SK-N-SH (cell line): ENCODE measurements at regions not wholly inside any gene's neighbourhood (a gene's known extent, or its start where the extent isn't known, plus 50 kb on each side); places are given as distances from the start of the nearest gene placed in this dataset.

Source experiments
- CTCF ChIA-PET: fragments of 300-600, 350-600 bp; formaldehyde crosslinking; extraction: SDS; loops from one replicate; lab custom pipeline; 2021; lab: Yijun Ruan, JAX
- POLR2A ChIA-PET: fragments of 350-600 bp; sonication (Branson Sonifier 250); formaldehyde crosslinking; extraction: SDS; loops from one replicate; lab custom pipeline; 2020; ENCODE audit warnings: antibody characterized with exemption, inconsistent platforms; lab: Yijun Ruan, JAX
- DNase-seq: peaks from one replicate; pipeline ENCODE4 v3.0.0; 2012
- H2AFZ ChIP-seq: fragments of 200-600 bp; sonication (generic); 2 replicates; pipeline ENCODE4 v1.8.1; 2016; ENCODE audit warnings: antibody characterized with exemption, mild to moderate bottlenecking, low read depth
- H3F3A ChIP-seq: fragments of 200-600 bp; sonication (generic); replicated peaks from 2 replicates; pipeline ENCODE3; 2016; ENCODE audit warnings: antibody characterized with exemption, mild to moderate bottlenecking; ENCODE audit not compliant: insufficient read depth
- H3K27ac ChIP-seq, 2 experiments: fragments of 200-500 bp in 1 of 2; fragments of 200-600 bp in 1 of 2; sonication (Bioruptor generic) in 1 of 2; sonication (generic), shearing (Covaris generic) in 1 of 2; 2 replicates each; pipeline versions ENCODE4 v1.5.1 to v1.6.1; 2014 to 2016; ENCODE audit warnings: low read depth in 2 of 2, inconsistent platforms in 1 of 2, low read length in 1 of 2, mild to moderate bottlenecking in 1 of 2, mixed read lengths in 1 of 2
- H3K27me3 ChIP-seq: fragments of 200-600 bp; sonication (generic), shearing (Covaris generic); 2 replicates; pipeline ENCODE4 v1.6.1; 2016; ENCODE audit warnings: mixed run types; ENCODE audit not compliant: insufficient read depth
- H3K36me3 ChIP-seq, 2 experiments: fragments of 200-500 bp in 1 of 2; fragments of 200-600 bp in 1 of 2; sonication (Bioruptor generic) in 1 of 2; sonication (generic) in 1 of 2; replicated peaks in 1 of 2; 2 replicates each; pipeline versions ENCODE3 to v1.5.1; 2014 to 2016; ENCODE audit warnings: low read length in 1 of 2, mild to moderate bottlenecking in 1 of 2; ENCODE audit not compliant: insufficient read depth in 2 of 2, control insufficient read depth in 1 of 2
- H3K4me1 ChIP-seq, 2 experiments: fragments of 200-500 bp in 1 of 2; fragments of 200-600 bp in 1 of 2; sonication (Bioruptor generic) in 1 of 2; sonication (generic), shearing (Covaris generic) in 1 of 2; 2 replicates each; pipeline versions ENCODE4 v1.5.1 to v1.6.1; 2014 to 2016; ENCODE audit warnings: low read depth in 1 of 2, low read length in 1 of 2, mixed run types in 1 of 2; ENCODE audit not compliant: insufficient read depth in 2 of 2, control insufficient read depth in 1 of 2
- H3K4me2 ChIP-seq: fragments of 200-600 bp; sonication (generic), shearing (Covaris generic); 2 replicates; pipeline ENCODE4 v1.6.1; 2017; ENCODE audit warnings: mixed run types
- H3K4me3 ChIP-seq, 2 experiments: fragments of 200-500 bp in 1 of 2; fragments of 200-600 bp in 1 of 2; sonication (Bioruptor generic) in 1 of 2; sonication (generic), shearing (Covaris generic) in 1 of 2; 2 replicates each; pipeline versions ENCODE4 v1.5.1 to v1.8.1; 2014 to 2016; ENCODE audit warnings: low read depth in 2 of 2, inconsistent platforms in 1 of 2, low read length in 1 of 2, mild to moderate bottlenecking in 1 of 2, mixed read lengths in 1 of 2, moderate library complexity in 1 of 2
- H3K79me2 ChIP-seq: fragments of 200-600 bp; sonication (generic); 2 replicates; pipeline ENCODE4 v1.8.1; 2017; ENCODE audit warnings: mild to moderate bottlenecking; ENCODE audit not compliant: insufficient read depth
- H3K9ac ChIP-seq: fragments of 200-600 bp; sonication (generic); 2 replicates; pipeline ENCODE4 v1.6.1; 2017; ENCODE audit warnings: mixed run types
- H3K9me2 ChIP-seq: fragments of 200-600 bp; sonication (generic); 2 replicates; pipeline ENCODE4 v1.6.1; 2017; ENCODE audit warnings: mixed run types
- H3K9me3 ChIP-seq: fragments of 200-600 bp; sonication (generic); 2 replicates; pipeline ENCODE4 v1.6.1; 2017; ENCODE audit warnings: mixed run types, mild to moderate bottlenecking, moderate library complexity
- H4K20me1 ChIP-seq: fragments of 200-600 bp; sonication (generic); 2 replicates; pipeline ENCODE4 v1.6.1; 2017; ENCODE audit warnings: mild to moderate bottlenecking, mixed run types; ENCODE audit not compliant: insufficient read depth
- CHD2 ChIP-seq: fragments of 150-350 bp; IDR thresholded peaks from 2 replicates; pipeline ENCODE4 v1.6.1; 2018; ENCODE audit warnings: low read length; ENCODE audit not compliant: partially characterized antibody
- ELF1 ChIP-seq: IDR thresholded peaks from 2 replicates; pipeline ENCODE4 v1.4.0; 2012
- EP300 ChIP-seq, 2 experiments: IDR thresholded peaks; 2 replicates each; pipeline versions ENCODE4 v1.4.0 to v1.6.1; 2012; ENCODE audit warnings: borderline replicate concordance in 1 of 2, low read depth in 1 of 2, low read length in 1 of 2
- FOSL2 ChIP-seq: IDR thresholded peaks from 2 replicates; pipeline ENCODE4 v1.4.0; 2012; ENCODE audit warnings: low read depth, mild to moderate bottlenecking, moderate library complexity, borderline replicate concordance
- MXI1 ChIP-seq: IDR thresholded peaks from 2 replicates; pipeline ENCODE4 v1.6.1; 2012; ENCODE audit warnings: mild to moderate bottlenecking, low read depth, low read length, improper control_type of control experiment
- NRF1 ChIP-seq: IDR thresholded peaks from 2 replicates; pipeline ENCODE4 v1.6.1; 2012; ENCODE audit warnings: low read depth, mild to moderate bottlenecking, low read length
- RAD21 ChIP-seq: IDR thresholded peaks from 2 replicates; pipeline ENCODE4 v1.6.1; 2012; ENCODE audit warnings: mild to moderate bottlenecking, low read length
- RCOR1 ChIP-seq: fragments of 150-350 bp; IDR thresholded peaks from 2 replicates; pipeline ENCODE4 v1.6.1; 2017; ENCODE audit warnings: antibody characterized with exemption, low read length
- RXRA ChIP-seq: IDR thresholded peaks from 2 replicates; pipeline ENCODE4 v1.4.0; 2012; ENCODE audit warnings: low read depth, mild to moderate bottlenecking, borderline replicate concordance
- SIN3A ChIP-seq: IDR thresholded peaks from 2 replicates; pipeline ENCODE4 v1.6.1; 2012; ENCODE audit warnings: low read depth, mild to moderate bottlenecking, low read length, moderate library complexity, borderline replicate concordance
- SMC3 ChIP-seq: IDR thresholded peaks from 2 replicates; pipeline ENCODE4 v1.6.1; 2012; ENCODE audit warnings: low read depth, low read length, improper control_type of control experiment
- TAF1 ChIP-seq: IDR thresholded peaks from 2 replicates; pipeline ENCODE4 v1.6.1; 2012; ENCODE audit warnings: low read depth, mild to moderate bottlenecking, low read length, moderate library complexity, borderline replicate concordance
- TCF12 ChIP-seq: IDR thresholded peaks from 2 replicates; pipeline ENCODE4 v1.4.0; 2012
- TEAD4 ChIP-seq: IDR thresholded peaks from 2 replicates; pipeline ENCODE4 v1.4.0; 2012; ENCODE audit warnings: mild to moderate bottlenecking, borderline replicate concordance; ENCODE audit not compliant: insufficient read depth
- WGBS: methylation state at CpG from one replicate; pipeline ENCODE4 v1.1.6; 2017; ENCODE audit warnings: low lambda C conversion rate; 5-methylcytosine and 5-hydroxymethylcytosine counted together
- TF ChIP-seq, protein P1 (sequence below): IDR thresholded peaks from 2 replicates; pipeline ENCODE4 v1.4.0; 2012; ENCODE audit warnings: low read depth, borderline replicate concordance
- TF ChIP-seq, protein P2 (sequence below): IDR thresholded peaks from 2 replicates; pipeline ENCODE4 v1.6.1; 2012; ENCODE audit warnings: mild to moderate bottlenecking, low read depth, low read length, moderate library complexity
- TF ChIP-seq, protein P3 (sequence below): fragments of 200-600 bp; sonication (generic); IDR thresholded peaks from 2 replicates; pipeline ENCODE4 v1.6.1; 2017; ENCODE audit warnings: antibody characterized with exemption, mild to moderate bottlenecking, moderate library complexity

DNA sequence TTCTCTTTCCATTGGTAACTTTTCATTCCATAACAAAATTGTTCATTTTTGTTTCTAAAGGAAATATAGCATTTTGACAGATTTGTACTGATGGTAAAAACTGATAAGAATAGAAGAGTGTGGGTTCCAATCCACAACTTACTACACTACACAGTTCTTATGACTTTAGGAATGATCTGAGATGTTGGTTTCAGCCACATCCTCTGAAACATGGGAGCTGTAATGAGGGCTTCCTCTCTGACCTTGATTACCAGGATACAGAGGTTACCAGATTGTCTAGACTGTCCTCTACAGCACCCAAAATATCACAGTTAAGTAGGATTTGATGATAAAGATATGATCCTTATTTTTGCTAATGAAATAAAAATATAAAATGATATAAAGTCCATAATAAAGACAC is 1184.6 kb downstream of the FLRT2 start:
- Histone ChIP-seq H3F3A (no peaks in the 10 kb centered on the region), H2AFZ (no peak overlapping the region), H3K27ac (no peak overlapping the region), H3K4me1 (no peaks in the 10 kb centered on the region), H3K4me2 (no peak overlapping the region), H3K79me2 (no peaks in the 10 kb centered on the region), H3K36me3 (no peaks in the 10 kb centered on the region), H3K9ac (no peak overlapping the region), H3K27me3 (no peaks in the 10 kb centered on the region), H3K4me3 (no peak overlapping the region), H3K9me3 (no peaks in the 10 kb centered on the region), H3K9me2 (no peaks in the 10 kb centered on the region), H4K20me1 (no peaks in the 10 kb centered on the region)
- DNase-seq = no peak
- CTCF ChIA-PET = no interaction called here
- TF ChIP-seq CHD2 (no peak), ELF1 (no peak), RXRA (no peak), MXI1 (no peak), SMC3 (no peak), RAD21 (no peak)
- POLR2A ChIA-PET = no interaction called here

DNA sequence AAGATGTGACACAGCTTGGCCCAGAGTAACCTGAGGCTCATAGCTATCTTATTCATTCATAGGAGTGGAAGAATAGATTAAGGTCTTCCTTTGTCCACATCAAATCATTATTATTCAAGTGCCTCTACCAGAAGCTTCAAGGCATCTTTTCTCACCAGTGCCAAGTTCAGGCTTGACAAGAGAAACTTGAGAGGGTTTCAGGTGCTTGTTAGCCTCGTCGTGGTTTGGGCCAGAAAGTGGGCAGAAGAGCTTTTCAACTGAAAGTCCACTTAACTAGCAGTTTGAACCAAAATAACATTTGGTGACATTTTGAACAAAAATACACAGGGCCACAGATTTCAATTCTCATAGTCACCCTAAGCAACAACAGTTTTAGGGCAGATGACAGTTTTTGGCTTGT is 1184.2 kb downstream of the FLRT2 start:
- H3K4me3 ChIP-seq = no peak overlapping the region
- no peaks in the 10 kb centered on the region for H3K27me3 ChIP-seq
- no peak overlapping the region for H3K27ac ChIP-seq
- no peak overlapping the region for H2AFZ ChIP-seq
- no peak overlapping the region for H3K4me2 ChIP-seq
- H4K20me1 ChIP-seq = no peaks in the 10 kb centered on the region
- H3K9me2 ChIP-seq = no peaks in the 10 kb centered on the region
- 0% methylated on average over 2 of the region's 2 CpGs for WGBS
- H3F3A ChIP-seq = no peaks in the 10 kb centered on the region
- POLR2A ChIA-PET = no interaction called here
- H3K9me3 ChIP-seq = no peaks in the 10 kb centered on the region
- no peak overlapping the region for H3K9ac ChIP-seq
- no peaks in the 10 kb centered on the region for H3K4me1 ChIP-seq
- H3K36me3 ChIP-seq = no peaks in the 10 kb centered on the region
- no peak for TF ChIP-seq TAF1
- TF ChIP-seq RCOR1 = no peak
- TF ChIP-seq EP300 (IDR thresholded peaks at IDR 0.05; ENCODE audit: borderline replicate concordance in 1 of 2, low read depth in 1 of 2, low read length in 1 of 2) = no peak
- TF ChIP-seq, protein P1, sequence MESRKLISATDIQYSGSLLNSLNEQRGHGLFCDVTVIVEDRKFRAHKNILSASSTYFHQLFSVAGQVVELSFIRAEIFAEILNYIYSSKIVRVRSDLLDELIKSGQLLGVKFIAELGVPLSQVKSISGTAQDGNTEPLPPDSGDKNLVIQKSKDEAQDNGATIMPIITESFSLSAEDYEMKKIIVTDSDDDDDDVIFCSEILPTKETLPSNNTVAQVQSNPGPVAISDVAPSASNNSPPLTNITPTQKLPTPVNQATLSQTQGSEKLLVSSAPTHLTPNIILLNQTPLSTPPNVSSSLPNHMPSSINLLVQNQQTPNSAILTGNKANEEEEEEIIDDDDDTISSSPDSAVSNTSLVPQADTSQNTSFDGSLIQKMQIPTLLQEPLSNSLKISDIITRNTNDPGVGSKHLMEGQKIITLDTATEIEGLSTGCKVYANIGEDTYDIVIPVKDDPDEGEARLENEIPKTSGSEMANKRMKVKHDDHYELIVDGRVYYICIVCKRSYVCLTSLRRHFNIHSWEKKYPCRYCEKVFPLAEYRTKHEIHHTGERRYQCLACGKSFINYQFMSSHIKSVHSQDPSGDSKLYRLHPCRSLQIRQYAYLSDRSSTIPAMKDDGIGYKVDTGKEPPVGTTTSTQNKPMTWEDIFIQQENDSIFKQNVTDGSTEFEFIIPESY = no peak
- no peak for TF ChIP-seq SIN3A
- TF ChIP-seq ELF1 = no peak
- no peak for TF ChIP-seq CHD2
- TF ChIP-seq TCF12 = no peak
- CTCF ChIA-PET = no interaction called here
- DNase-seq = no peak
- no peaks in the 10 kb centered on the region for H3K79me2 ChIP-seq

DNA sequence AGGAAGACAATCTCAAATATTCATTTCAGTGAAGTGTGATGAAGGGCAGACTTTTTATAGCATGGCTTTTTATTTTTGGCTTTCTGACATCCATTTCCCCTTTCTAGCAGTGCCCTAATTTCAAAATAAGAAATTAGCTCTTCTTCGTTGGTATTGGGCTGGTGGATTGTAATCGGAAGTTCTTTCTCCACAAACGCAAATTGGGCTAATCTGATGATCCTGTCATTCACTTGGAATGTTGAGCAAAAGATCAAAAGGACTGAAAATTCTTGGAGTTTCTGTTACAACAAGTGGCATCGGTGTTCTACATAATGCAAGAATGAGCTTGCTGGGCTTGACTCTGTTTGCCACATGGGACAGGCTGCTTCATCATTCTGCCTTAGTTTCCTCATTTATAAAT is 1182.8 kb downstream of the FLRT2 start:
- DNase-seq = no peak
- Histone ChIP-seq H3K4me3 (no peak overlapping the region), H3K36me3 (no peaks in the 10 kb centered on the region), H3K9me3 (no peaks in the 10 kb centered on the region), H3K4me1 (no peaks in the 10 kb centered on the region), H3K27ac (no peak overlapping the region), H3K79me2 (no peaks in the 10 kb centered on the region), H3K9me2 (no peaks in the 10 kb centered on the region), H3K27me3 (no peaks in the 10 kb centered on the region), H3F3A (no peaks in the 10 kb centered on the region), H2AFZ (no peak overlapping the region), H3K9ac (no peak overlapping the region), H4K20me1 (no peaks in the 10 kb centered on the region), H3K4me2 (no peak overlapping the region)
- 2% methylated on average over 4 of the region's 4 CpGs for WGBS
- POLR2A ChIA-PET = no interaction called here
- CTCF ChIA-PET = no interaction called here
- TF ChIP-seq MXI1 (no peak), FOSL2 (no peak), TEAD4 (no peak), SIN3A (no peak), NRF1 (no peak)
- TF ChIP-seq, protein P2, sequence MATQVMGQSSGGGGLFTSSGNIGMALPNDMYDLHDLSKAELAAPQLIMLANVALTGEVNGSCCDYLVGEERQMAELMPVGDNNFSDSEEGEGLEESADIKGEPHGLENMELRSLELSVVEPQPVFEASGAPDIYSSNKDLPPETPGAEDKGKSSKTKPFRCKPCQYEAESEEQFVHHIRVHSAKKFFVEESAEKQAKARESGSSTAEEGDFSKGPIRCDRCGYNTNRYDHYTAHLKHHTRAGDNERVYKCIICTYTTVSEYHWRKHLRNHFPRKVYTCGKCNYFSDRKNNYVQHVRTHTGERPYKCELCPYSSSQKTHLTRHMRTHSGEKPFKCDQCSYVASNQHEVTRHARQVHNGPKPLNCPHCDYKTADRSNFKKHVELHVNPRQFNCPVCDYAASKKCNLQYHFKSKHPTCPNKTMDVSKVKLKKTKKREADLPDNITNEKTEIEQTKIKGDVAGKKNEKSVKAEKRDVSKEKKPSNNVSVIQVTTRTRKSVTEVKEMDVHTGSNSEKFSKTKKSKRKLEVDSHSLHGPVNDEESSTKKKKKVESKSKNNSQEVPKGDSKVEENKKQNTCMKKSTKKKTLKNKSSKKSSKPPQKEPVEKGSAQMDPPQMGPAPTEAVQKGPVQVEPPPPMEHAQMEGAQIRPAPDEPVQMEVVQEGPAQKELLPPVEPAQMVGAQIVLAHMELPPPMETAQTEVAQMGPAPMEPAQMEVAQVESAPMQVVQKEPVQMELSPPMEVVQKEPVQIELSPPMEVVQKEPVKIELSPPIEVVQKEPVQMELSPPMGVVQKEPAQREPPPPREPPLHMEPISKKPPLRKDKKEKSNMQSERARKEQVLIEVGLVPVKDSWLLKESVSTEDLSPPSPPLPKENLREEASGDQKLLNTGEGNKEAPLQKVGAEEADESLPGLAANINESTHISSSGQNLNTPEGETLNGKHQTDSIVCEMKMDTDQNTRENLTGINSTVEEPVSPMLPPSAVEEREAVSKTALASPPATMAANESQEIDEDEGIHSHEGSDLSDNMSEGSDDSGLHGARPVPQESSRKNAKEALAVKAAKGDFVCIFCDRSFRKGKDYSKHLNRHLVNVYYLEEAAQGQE = no peak
- TF ChIP-seq, protein P3, sequence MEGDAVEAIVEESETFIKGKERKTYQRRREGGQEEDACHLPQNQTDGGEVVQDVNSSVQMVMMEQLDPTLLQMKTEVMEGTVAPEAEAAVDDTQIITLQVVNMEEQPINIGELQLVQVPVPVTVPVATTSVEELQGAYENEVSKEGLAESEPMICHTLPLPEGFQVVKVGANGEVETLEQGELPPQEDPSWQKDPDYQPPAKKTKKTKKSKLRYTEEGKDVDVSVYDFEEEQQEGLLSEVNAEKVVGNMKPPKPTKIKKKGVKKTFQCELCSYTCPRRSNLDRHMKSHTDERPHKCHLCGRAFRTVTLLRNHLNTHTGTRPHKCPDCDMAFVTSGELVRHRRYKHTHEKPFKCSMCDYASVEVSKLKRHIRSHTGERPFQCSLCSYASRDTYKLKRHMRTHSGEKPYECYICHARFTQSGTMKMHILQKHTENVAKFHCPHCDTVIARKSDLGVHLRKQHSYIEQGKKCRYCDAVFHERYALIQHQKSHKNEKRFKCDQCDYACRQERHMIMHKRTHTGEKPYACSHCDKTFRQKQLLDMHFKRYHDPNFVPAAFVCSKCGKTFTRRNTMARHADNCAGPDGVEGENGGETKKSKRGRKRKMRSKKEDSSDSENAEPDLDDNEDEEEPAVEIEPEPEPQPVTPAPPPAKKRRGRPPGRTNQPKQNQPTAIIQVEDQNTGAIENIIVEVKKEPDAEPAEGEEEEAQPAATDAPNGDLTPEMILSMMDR = no peak
